ENCODE measurements at regions not wholly inside any gene's neighbourhood (a gene's known extent, or its start where the extent isn't known, plus 50 kb on each side); places are given as distances from the start of the nearest gene placed in this dataset.

DNA sequence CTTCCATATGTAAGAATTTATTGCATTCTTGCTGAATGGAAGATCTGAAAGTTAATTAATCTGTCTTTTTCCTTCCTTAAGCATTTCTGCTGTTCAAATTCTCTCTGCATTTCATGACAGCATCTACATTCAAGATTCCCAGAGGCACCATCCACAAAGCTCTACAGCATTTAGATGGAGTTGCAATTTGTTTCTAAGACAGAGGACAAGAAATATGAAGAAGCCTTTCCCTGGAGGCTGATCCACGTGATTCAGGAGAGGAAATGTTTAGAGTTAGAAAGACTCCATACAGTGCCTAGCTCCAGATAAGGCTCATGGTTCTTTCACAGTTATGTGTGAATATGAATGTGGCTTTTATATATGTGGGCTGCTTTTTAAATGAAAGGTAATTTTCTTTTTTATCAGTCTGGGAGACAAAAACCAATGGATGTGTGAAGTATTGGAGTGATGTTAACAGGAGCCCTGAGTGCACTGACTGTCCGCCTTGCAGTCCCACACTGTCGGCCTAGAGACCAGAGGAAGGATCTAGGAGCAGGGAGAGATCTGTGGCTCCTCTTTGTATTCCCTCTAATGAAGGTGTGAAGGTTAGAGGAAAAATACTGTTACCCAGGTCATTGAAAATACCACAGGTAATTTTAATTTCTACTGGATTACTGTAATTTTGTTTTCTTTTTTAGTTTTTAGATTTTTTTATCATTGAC lies 686.6 kb upstream of the GJE1 start:
- TF ChIP-seq, protein P1, sequence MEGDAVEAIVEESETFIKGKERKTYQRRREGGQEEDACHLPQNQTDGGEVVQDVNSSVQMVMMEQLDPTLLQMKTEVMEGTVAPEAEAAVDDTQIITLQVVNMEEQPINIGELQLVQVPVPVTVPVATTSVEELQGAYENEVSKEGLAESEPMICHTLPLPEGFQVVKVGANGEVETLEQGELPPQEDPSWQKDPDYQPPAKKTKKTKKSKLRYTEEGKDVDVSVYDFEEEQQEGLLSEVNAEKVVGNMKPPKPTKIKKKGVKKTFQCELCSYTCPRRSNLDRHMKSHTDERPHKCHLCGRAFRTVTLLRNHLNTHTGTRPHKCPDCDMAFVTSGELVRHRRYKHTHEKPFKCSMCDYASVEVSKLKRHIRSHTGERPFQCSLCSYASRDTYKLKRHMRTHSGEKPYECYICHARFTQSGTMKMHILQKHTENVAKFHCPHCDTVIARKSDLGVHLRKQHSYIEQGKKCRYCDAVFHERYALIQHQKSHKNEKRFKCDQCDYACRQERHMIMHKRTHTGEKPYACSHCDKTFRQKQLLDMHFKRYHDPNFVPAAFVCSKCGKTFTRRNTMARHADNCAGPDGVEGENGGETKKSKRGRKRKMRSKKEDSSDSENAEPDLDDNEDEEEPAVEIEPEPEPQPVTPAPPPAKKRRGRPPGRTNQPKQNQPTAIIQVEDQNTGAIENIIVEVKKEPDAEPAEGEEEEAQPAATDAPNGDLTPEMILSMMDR (IDR thresholded peaks at IDR 0.05), result no peak
- TF ChIP-seq POLR2A (IDR thresholded peaks at IDR 0.05), result no peak
